CD4-positive, alpha-beta T cell treated with Interleukin-6 for 4 hours (primary cell): ENCODE measurements at regions not wholly inside any gene's neighbourhood (a gene's known extent, or its start where the extent isn't known, plus 50 kb on each side); places are given as distances from the start of the nearest gene placed in this dataset.

ENCODE experiments used
- DNase-seq: peaks from one replicate; pipeline ENCODE4 v3.0.0-alpha.2; 2020; ENCODE audit warnings: mixed read lengths

GRCh38 chr14:51552275-51552674 lies 99.4 kb upstream of the FRMD6 start:
- DNase-seq, result no peak

GRCh38 chr14:51552768-51553404 lies 98.8 kb upstream of the FRMD6 start:
- DNase-seq, result no peak

- no peak for DNase-seq
Measured at GRCh38 chr14:51554339-51554920, 97.3 kb upstream of the FRMD6 start.

GRCh38 chr14:51554953-51555352 lies 96.8 kb upstream of the FRMD6 start:
- DNase-seq, result peak; percentile 7

- no peak for DNase-seq
Measured at GRCh38 chr14:51561141-51561540, 90.6 kb upstream of the FRMD6 start.

GRCh38 chr14:51562816-51563215 lies 88.9 kb upstream of the FRMD6 start:
- no peak for DNase-seq

GRCh38 chr14:51563560-51563959 lies 88.2 kb upstream of the FRMD6 start:
- DNase-seq, result no peak

- no peak for DNase-seq
Measured at GRCh38 chr14:51564460-51564859, 87.2 kb upstream of the FRMD6 start.

- no peak for DNase-seq
Measured at GRCh38 chr14:51564986-51565604, 86.6 kb upstream of the FRMD6 start.

GRCh38 chr14:51566831-51567582 lies 84.7 kb upstream of the FRMD6 start:
- DNase-seq, result peak; percentile 34

- DNase-seq, result no peak
Measured at GRCh38 chr14:51568366-51568765, 83.3 kb upstream of the FRMD6 start.

GRCh38 chr14:51573607-51574006 lies 78.1 kb upstream of the FRMD6 start:
- no peak for DNase-seq

GRCh38 chr14:51574009-51574408 lies 77.7 kb upstream of the FRMD6 start:
- DNase-seq, result no peak

GRCh38 chr14:51575349-51576116 lies 76.2 kb upstream of the FRMD6 start:
- DNase-seq, result no peak

GRCh38 chr14:51576117-51576430 lies 75.6 kb upstream of the FRMD6 start:
- no peak for DNase-seq

- DNase-seq, result no peak
Measured at GRCh38 chr14:51576879-51577278, 74.8 kb upstream of the FRMD6 start.

- DNase-seq, result no peak
Measured at GRCh38 chr14:51578853-51579252, 72.9 kb upstream of the FRMD6 start.

GRCh38 chr14:51581017-51581881 lies 70.5 kb upstream of the FRMD6 start:
- no peak for DNase-seq

- no peak for DNase-seq
Measured at GRCh38 chr14:51582437-51582836, 69.3 kb upstream of the FRMD6 start.

- no peak for DNase-seq
Measured at GRCh38 chr14:51585055-51585454, 66.7 kb upstream of the FRMD6 start.

GRCh38 chr14:51592836-51593235 lies 58.9 kb upstream of the FRMD6 start:
- DNase-seq, result no peak

GRCh38 chr14:51593397-51593796 lies 58.3 kb upstream of the FRMD6 start:
- DNase-seq, result no peak
